C4-2B (cell line): ENCODE measurements at regions not wholly inside any gene's neighbourhood (a gene's known extent, or its start where the extent isn't known, plus 50 kb on each side); places are given as distances from the start of the nearest gene placed in this dataset.

Source experiments
- ZFX ChIP-seq: fragments of 450-650 bp; IDR thresholded peaks from 2 replicates; pipeline ENCODE4 v1.6.1; 2017
- TF ChIP-seq, protein P1 (sequence below): fragments of 450-650 bp; conservative IDR thresholded peaks from 2 replicates; pipeline ENCODE4 v1.5.1; 2017; ENCODE audit warnings: mild to moderate bottlenecking

GRCh38 chr6:91196729-91197128, 609.9 kb upstream of the MAP3K7 start:
- TF ChIP-seq, protein P1, sequence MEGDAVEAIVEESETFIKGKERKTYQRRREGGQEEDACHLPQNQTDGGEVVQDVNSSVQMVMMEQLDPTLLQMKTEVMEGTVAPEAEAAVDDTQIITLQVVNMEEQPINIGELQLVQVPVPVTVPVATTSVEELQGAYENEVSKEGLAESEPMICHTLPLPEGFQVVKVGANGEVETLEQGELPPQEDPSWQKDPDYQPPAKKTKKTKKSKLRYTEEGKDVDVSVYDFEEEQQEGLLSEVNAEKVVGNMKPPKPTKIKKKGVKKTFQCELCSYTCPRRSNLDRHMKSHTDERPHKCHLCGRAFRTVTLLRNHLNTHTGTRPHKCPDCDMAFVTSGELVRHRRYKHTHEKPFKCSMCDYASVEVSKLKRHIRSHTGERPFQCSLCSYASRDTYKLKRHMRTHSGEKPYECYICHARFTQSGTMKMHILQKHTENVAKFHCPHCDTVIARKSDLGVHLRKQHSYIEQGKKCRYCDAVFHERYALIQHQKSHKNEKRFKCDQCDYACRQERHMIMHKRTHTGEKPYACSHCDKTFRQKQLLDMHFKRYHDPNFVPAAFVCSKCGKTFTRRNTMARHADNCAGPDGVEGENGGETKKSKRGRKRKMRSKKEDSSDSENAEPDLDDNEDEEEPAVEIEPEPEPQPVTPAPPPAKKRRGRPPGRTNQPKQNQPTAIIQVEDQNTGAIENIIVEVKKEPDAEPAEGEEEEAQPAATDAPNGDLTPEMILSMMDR: no peak
- TF ChIP-seq ZFX: no peak
